ENCODE measurements at regions not wholly inside any gene's neighbourhood (a gene's known extent, or its start where the extent isn't known, plus 50 kb on each side); places are given as distances from the start of the nearest gene placed in this dataset.

- WGBS, 2 experiments (ENCODE audit: extremely low coverage in 1 of 2, insufficient coverage in 1 of 2, insufficient read length in 1 of 2, insufficient replicate concordance in 2 of 2, low coverage in 1 of 2, low lambda C conversion rate in 2 of 2, missing lambda C conversion rate in 1 of 2) = 85% methylated on average over 2 of the region's 2 CpGs; no CpG with 5 or more reads in 1 of the 2 experiments
- H3K23me2 ChIP-seq (ENCODE audit: low read depth, low read length) = no peaks in the 10 kb centered on the region
- no peak overlapping the region for H3K18ac ChIP-seq (ENCODE audit: extremely low read depth, low read length)
- no peak overlapping the region for H3K4ac ChIP-seq (replicated peaks; ENCODE audit: insufficient read length, low read depth, low read length)
- no peak overlapping the region for H2BK15ac ChIP-seq (ENCODE audit: low read length)
- no peak overlapping the region for H2AK5ac ChIP-seq (ENCODE audit: low read depth, low read length)
- FAIRE-seq (no peak), DNase-seq (ENCODE audit: low read depth in 1 of 2, low spot score in 2 of 2) (no peak)
- CTCF ChIA-PET (ENCODE audit: partially characterized antibody) = no interaction called here
- no peak overlapping the region for H3K4me2 ChIP-seq (ENCODE audit: insufficient read depth in 1 of 2, low read depth in 2 of 2, low read length in 2 of 2)
- no peak overlapping the region for H3K14ac ChIP-seq (ENCODE audit: insufficient read length)
- H3K79me1 ChIP-seq (ENCODE audit: low read depth, low read length) = no peaks in the 10 kb centered on the region
- no peaks in the 10 kb centered on the region for H4K20me1 ChIP-seq (replicated peaks in 1 of 2; ENCODE audit: control insufficient read depth in 1 of 2, insufficient read depth in 2 of 2, low read length in 2 of 2)
- no peak overlapping the region for H2BK20ac ChIP-seq (ENCODE audit: low read length)
- no peak overlapping the region for H2BK12ac ChIP-seq (ENCODE audit: low read depth, low read length)
- no peak overlapping the region for H3K4me3 ChIP-seq (ENCODE audit: extremely low read depth in 1 of 4, insufficient read depth in 2 of 4, low read depth in 3 of 4, low read length in 4 of 4)
- no peak overlapping the region for H2BK120ac ChIP-seq (replicated peaks; ENCODE audit: low read depth, low read length)
- H3K27ac ChIP-seq (ENCODE audit: low read depth, low read length) = no peak overlapping the region
- POLR2A ChIA-PET (ENCODE audit: partially characterized antibody) = no interaction called here
- no peaks in the 10 kb centered on the region for H3K27me3 ChIP-seq (replicated peaks in 1 of 4; ENCODE audit: control insufficient read depth in 3 of 4, extremely low read depth in 1 of 4, insufficient read depth in 3 of 4, low read length in 3 of 4)
- H3K9me3 ChIP-seq (ENCODE audit: insufficient read depth in 2 of 2, low read depth in 1 of 2, low read length in 1 of 2) = no peaks in the 10 kb centered on the region; a peak in 1 of 4 replicates
- no peak overlapping the region for H2BK5ac ChIP-seq (ENCODE audit: low read depth, low read length)
- no peak overlapping the region for H2AFZ ChIP-seq (ENCODE audit: low read length)
- no peaks in the 10 kb centered on the region for H3K79me2 ChIP-seq (ENCODE audit: control insufficient read depth in 1 of 2, insufficient read depth in 2 of 2, low read length in 2 of 2)
- no peak overlapping the region for H3K23ac ChIP-seq (ENCODE audit: insufficient read length)
- no peaks in the 10 kb centered on the region for H3K36me3 ChIP-seq (ENCODE audit: control insufficient read depth in 2 of 4, insufficient read depth in 4 of 4, low read length in 3 of 4)
- H4K8ac ChIP-seq (ENCODE audit: extremely low read depth, insufficient read depth, low read length) = no peak overlapping the region
- H3K56ac ChIP-seq (replicated peaks; ENCODE audit: insufficient read length, low read depth, low read length) = no peak overlapping the region
- no peak overlapping the region for H4K91ac ChIP-seq (replicated peaks; ENCODE audit: insufficient read length, low read length)
- no peak overlapping the region for H3K9ac ChIP-seq (replicated peaks in 1 of 4; ENCODE audit: extremely low read depth in 1 of 4, low read depth in 3 of 4, low read length in 3 of 4)
- H4K5ac ChIP-seq (ENCODE audit: insufficient read length, low read depth, low read length) = no peak overlapping the region
- H3K4me1 ChIP-seq (replicated peaks in 1 of 4; ENCODE audit: control insufficient read depth in 3 of 4, insufficient read depth in 4 of 4, low read length in 3 of 4) = no peaks in the 10 kb centered on the region
- TF ChIP-seq SP4 (IDR thresholded peaks at IDR 0.05; ENCODE audit: low read length) = no peak
- TF ChIP-seq SRF (IDR thresholded peaks at IDR 0.05; ENCODE audit: low read depth, low read length) = no peak
- TF ChIP-seq RAD21 (IDR thresholded peaks at IDR 0.05 in 1 of 2, conservative IDR thresholded peaks at IDR 0.05 in 1 of 2; ENCODE audit: low read depth in 2 of 2, low read length in 2 of 2) = no peak
- TF ChIP-seq KDM5A (IDR thresholded peaks at IDR 0.05; ENCODE audit: low read length) = no peak
- TF ChIP-seq POU5F1 (IDR thresholded peaks at IDR 0.05; ENCODE audit: low read depth, low read length) = no peak
- TF ChIP-seq CBX5 (IDR thresholded peaks at IDR 0.05; ENCODE audit: low read depth, low read length) = no peak
- TF ChIP-seq MAFK (IDR thresholded peaks at IDR 0.05; ENCODE audit: low read depth, low read length) = no peak
- no peak for TF ChIP-seq CHD2 (IDR thresholded peaks at IDR 0.05; ENCODE audit: low read length)
Measured at GRCh38 chr21:23706431-23706830, 1900.8 kb downstream of the MRPL39 start.
